Calu3 (cell line): ENCODE measurements at regions not wholly inside any gene's neighbourhood (a gene's known extent, or its start where the extent isn't known, plus 50 kb on each side); places are given as distances from the start of the nearest gene placed in this dataset.

Source experiments
- BruUV-seq: library from RNA; stranded (reverse); fragments of 400-500 nt; replicated peaks from 2 replicates; lab custom pipeline; 2021; lab: Mats Ljungman, UMichigan
- CTCF ChIA-PET: fragments of 300-600 bp; sonication (Branson Sonifier 250); formaldehyde crosslinking; loops from one replicate; lab custom pipeline; 2022; ENCODE audit warnings: antibody characterized with exemption; lab: Charles Lee
- DNase-seq: peaks from one replicate; pipeline ENCODE4 v3.0.0; 2022
- H3K27ac Mint-ChIP-seq: one replicate; pipeline ENCODE4 v1.8.0; 2022; ENCODE audit warnings: mixed read lengths; ENCODE audit not compliant: unreplicated experiment
- H3K27me3 Mint-ChIP-seq: one replicate; pipeline ENCODE4 v1.8.0; 2022; ENCODE audit warnings: mixed read lengths; ENCODE audit not compliant: unreplicated experiment
- H3K36me3 Mint-ChIP-seq: one replicate; pipeline ENCODE4 v1.8.0; 2022; ENCODE audit warnings: mild to moderate bottlenecking, moderate library complexity, mixed read lengths; ENCODE audit not compliant: insufficient read depth, unreplicated experiment
- H3K4me1 Mint-ChIP-seq: one replicate; pipeline ENCODE4 v1.8.0; 2022; ENCODE audit warnings: mild to moderate bottlenecking, low read depth, mixed read lengths; ENCODE audit not compliant: unreplicated experiment
- H3K4me3 Mint-ChIP-seq: one replicate; pipeline ENCODE4 v1.8.0; 2022; ENCODE audit warnings: mild to moderate bottlenecking, low read depth, moderate library complexity, mixed read lengths; ENCODE audit not compliant: unreplicated experiment
- H3K9me3 Mint-ChIP-seq: one replicate; pipeline ENCODE4 v1.8.0; 2022; ENCODE audit warnings: low read depth, mixed read lengths; ENCODE audit not compliant: unreplicated experiment
- CTCF ChIP-seq: fragments of 200-600 bp; IDR thresholded peaks from one replicate; pipeline ENCODE4 v1.8.0; 2022; ENCODE audit warnings: antibody characterized with exemption; ENCODE audit not compliant: unreplicated experiment
- intact Hi-C: fragments of 100-400 bp; cut with micrococcal nuclease; formaldehyde crosslinking; loops from one replicate; pipeline ENCODE4 v1.10.0; 2022; ENCODE audit not compliant: unreplicated experiment

- intact Hi-C loops = no loop called here
- BruUV-seq = no TSS peak
- H3K9me3 Mint-ChIP-seq = peaks cover 13% of the 10 kb centered on the region
- TF ChIP-seq CTCF = no peak
- CTCF ChIA-PET = no interaction called here
- no peaks in the 10 kb centered on the region for H3K36me3 Mint-ChIP-seq
- DNase-seq = no peak
- H3K4me1 Mint-ChIP-seq = no peaks in the 10 kb centered on the region
- no peaks in the 10 kb centered on the region for H3K27me3 Mint-ChIP-seq
- H3K27ac Mint-ChIP-seq = no peak overlapping the region
- no peak overlapping the region for H3K4me3 Mint-ChIP-seq
These were observed 1304.7 kb upstream of the FLRT2 start for GRCh38 chr14:84225268-84225667.

- no peak overlapping the region for H3K4me3 Mint-ChIP-seq
- no peaks in the 10 kb centered on the region for H3K36me3 Mint-ChIP-seq
- H3K27ac Mint-ChIP-seq = no peak overlapping the region
- BruUV-seq = no TSS peak
- no peaks in the 10 kb centered on the region for H3K27me3 Mint-ChIP-seq
- DNase-seq = no peak
- no peak for TF ChIP-seq CTCF
- CTCF ChIA-PET = no interaction called here
- H3K4me1 Mint-ChIP-seq = no peaks in the 10 kb centered on the region
- intact Hi-C loops = no loop called here
- peaks cover 12% of the 10 kb centered on the region for H3K9me3 Mint-ChIP-seq
These were observed 1301.2 kb upstream of the FLRT2 start for GRCh38 chr14:84228702-84229101.

- H3K27ac Mint-ChIP-seq = no peak overlapping the region
- DNase-seq = no peak
- no peaks in the 10 kb centered on the region for H3K27me3 Mint-ChIP-seq
- TF ChIP-seq CTCF = no peak
- intact Hi-C loops = no loop called here
- H3K4me3 Mint-ChIP-seq = no peak overlapping the region
- CTCF ChIA-PET = no interaction called here
- BruUV-seq = no TSS peak
- H3K9me3 Mint-ChIP-seq = peaks cover 12% of the 10 kb centered on the region
- no peaks in the 10 kb centered on the region for H3K36me3 Mint-ChIP-seq
- no peaks in the 10 kb centered on the region for H3K4me1 Mint-ChIP-seq
These were observed 1295.7 kb upstream of the FLRT2 start for GRCh38 chr14:84234281-84234680.

- no peak for DNase-seq
- TF ChIP-seq CTCF = no peak
- CTCF ChIA-PET = no interaction called here
- Mint-ChIP-seq H3K4me1 (no peaks in the 10 kb centered on the region), H3K36me3 (no peaks in the 10 kb centered on the region), H3K27me3 (no peaks in the 10 kb centered on the region), H3K9me3 (peaks cover 12% of the 10 kb centered on the region), H3K27ac (no peak overlapping the region), H3K4me3 (no peak overlapping the region)
- BruUV-seq = no TSS peak
- intact Hi-C loops = no loop called here
These were observed 1293.7 kb upstream of the FLRT2 start for GRCh38 chr14:84236290-84236689.

- BruUV-seq = no TSS peak
- no peak for TF ChIP-seq CTCF
- no peak for DNase-seq
- CTCF ChIA-PET = no interaction called here
- Mint-ChIP-seq H3K9me3 (peaks cover 11% of the 10 kb centered on the region), H3K27me3 (no peaks in the 10 kb centered on the region), H3K27ac (no peak overlapping the region), H3K4me1 (no peaks in the 10 kb centered on the region), H3K36me3 (no peaks in the 10 kb centered on the region), H3K4me3 (no peak overlapping the region)
- intact Hi-C loops = no loop called here
These were observed 1292.1 kb upstream of the FLRT2 start for GRCh38 chr14:84237881-84238280.
